ENCODE measurements at regions not wholly inside any gene's neighbourhood (a gene's known extent, or its start where the extent isn't known, plus 50 kb on each side); places are given as distances from the start of the nearest gene placed in this dataset.

- DNase-seq (ENCODE audit: low read depth) = no peak
These were observed 115.5 kb downstream of the PAPOLA start for GRCh38 chr14:96617635-96618034.

- no peak for DNase-seq (ENCODE audit: low read depth)
These were observed 120.7 kb downstream of the PAPOLA start for GRCh38 chr14:96622926-96623325.

- DNase-seq (ENCODE audit: low read depth) = no peak
These were observed 121.7 kb downstream of the PAPOLA start for GRCh38 chr14:96623676-96624484.

GRCh38 chr14:96624661-96625425, 122.7 kb downstream of the PAPOLA start:
- no peak for DNase-seq (ENCODE audit: low read depth)

- no peak for DNase-seq (ENCODE audit: low read depth)
These were observed 123.3 kb downstream of the PAPOLA start for GRCh38 chr14:96625426-96625985.

- DNase-seq (ENCODE audit: low read depth) = no peak
These were observed 124.1 kb downstream of the PAPOLA start for GRCh38 chr14:96626121-96626768.

- DNase-seq (ENCODE audit: low read depth) = no peak
These were observed 124.7 kb downstream of the PAPOLA start for GRCh38 chr14:96626916-96627315.

- no peak for DNase-seq (ENCODE audit: low read depth)
These were observed 125.2 kb downstream of the PAPOLA start for GRCh38 chr14:96627386-96627785.

- DNase-seq (ENCODE audit: low read depth) = no peak
These were observed 125.9 kb downstream of the PAPOLA start for GRCh38 chr14:96627811-96628775.

GRCh38 chr14:96629082-96629481, 126.9 kb downstream of the PAPOLA start:
- no peak for DNase-seq (ENCODE audit: low read depth)

- DNase-seq (ENCODE audit: low read depth) = no peak
These were observed 127.5 kb downstream of the PAPOLA start for GRCh38 chr14:96629558-96630222.

GRCh38 chr14:96630281-96630680, 128.1 kb downstream of the PAPOLA start:
- no peak for DNase-seq (ENCODE audit: low read depth)

- DNase-seq (ENCODE audit: low read depth) = no peak
These were observed 128.8 kb downstream of the PAPOLA start for GRCh38 chr14:96631030-96631429.

- DNase-seq (ENCODE audit: low read depth) = no peak
These were observed 129.6 kb downstream of the PAPOLA start for GRCh38 chr14:96631621-96632362.

GRCh38 chr14:96632363-96632758, 130.2 kb downstream of the PAPOLA start:
- DNase-seq (ENCODE audit: low read depth) = no peak

- no peak for DNase-seq (ENCODE audit: low read depth)
These were observed 130.9 kb downstream of the PAPOLA start for GRCh38 chr14:96633096-96633495.

GRCh38 chr14:96634481-96634880, 132.3 kb downstream of the PAPOLA start:
- no peak for DNase-seq (ENCODE audit: low read depth)

GRCh38 chr14:96634896-96635295, 132.7 kb downstream of the PAPOLA start:
- DNase-seq (ENCODE audit: low read depth) = no peak

- no peak for DNase-seq (ENCODE audit: low read depth)
These were observed 133.7 kb downstream of the PAPOLA start for GRCh38 chr14:96635850-96636249.

- DNase-seq (ENCODE audit: low read depth) = no peak
These were observed 135.3 kb downstream of the PAPOLA start for GRCh38 chr14:96637521-96637920.

Data from renal cortical epithelial cell (primary cell).